ENCODE measurements at regions not wholly inside any gene's neighbourhood (a gene's known extent, or its start where the extent isn't known, plus 50 kb on each side); places are given as distances from the start of the nearest gene placed in this dataset.

DNA sequence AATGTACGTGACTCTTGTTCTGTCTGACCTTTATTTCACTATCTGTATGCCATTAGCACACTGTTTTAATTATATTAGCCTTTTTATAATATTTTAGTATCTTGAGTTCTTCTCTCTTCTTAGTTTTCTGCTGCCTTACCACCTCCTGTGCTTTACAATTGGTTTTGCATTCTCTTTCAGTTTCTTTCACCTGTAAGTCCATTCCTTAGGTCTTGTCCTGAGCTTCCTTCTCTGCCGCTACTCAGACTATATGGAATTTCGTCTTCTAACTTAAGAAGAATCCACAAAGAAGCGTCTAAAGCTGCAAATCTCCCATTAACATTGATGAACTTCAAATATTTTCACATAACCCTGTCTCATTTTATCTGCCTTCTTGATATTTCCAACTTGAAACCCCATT lies 642.9 kb downstream of the MAT2B start:
- TF ChIP-seq MXI1 (IDR thresholded peaks at IDR 0.05; ENCODE audit: borderline replicate concordance, low read depth, low read length), result no peak
- TF ChIP-seq CTCF (CRISPR knock-in tag; IDR thresholded peaks at IDR 0.05), result no peak
